Testis (tissue), 2 donors: ENCODE measurements at regions not wholly inside any gene's neighbourhood (a gene's known extent, or its start where the extent isn't known, plus 50 kb on each side); places are given as distances from the start of the nearest gene placed in this dataset.

Source experiments
- DNase-seq: peaks from one replicate; pipeline ENCODE4 v3.0.0-alpha.2; 2019
- H3K27ac ChIP-seq, 2 donors: fragments of 200-600 bp; sonication (generic); one replicate each; pipeline ENCODE4 v1.5.1; 2019
- H3K27me3 ChIP-seq: fragments of 200-600 bp; sonication (generic); one replicate; pipeline ENCODE4 v1.5.1; 2019
- H3K36me3 ChIP-seq: fragments of 200-600 bp; sonication (generic); one replicate; pipeline ENCODE4 v1.5.1; 2017; ENCODE audit warnings: low read depth; ENCODE audit errors: missing control alignments
- H3K4me1 ChIP-seq: fragments of 200-600 bp; sonication (generic); one replicate; pipeline ENCODE4 v1.5.1; 2019
- H3K4me3 ChIP-seq, 2 donors: fragments of 200-600 bp; sonication (generic); one replicate each; pipeline ENCODE4 v1.5.1; 2017 to 2019
- H3K9me3 ChIP-seq: fragments of 200-600 bp; sonication (generic); one replicate; pipeline ENCODE4 v1.5.1; 2017
- POLR2A ChIP-seq: fragments of 450-650 bp; IDR thresholded peaks from one replicate; pipeline ENCODE4 v1.6.1; 2017; ENCODE audit warnings: antibody characterized with exemption, mild to moderate bottlenecking, moderate library complexity
- WGBS, 2 donors: methylation state at CpG; one replicate each; pipeline ENCODE4 v1.1.5; 2018; 5-methylcytosine and 5-hydroxymethylcytosine counted together
- intact Hi-C: fragments of 100-400 bp; cut with DNase I; formaldehyde crosslinking; loops from one replicate; pipeline ENCODE4 v1.15.1; 2023; ENCODE audit warnings: low total_unique reads
- TF ChIP-seq, protein P1 (sequence below), 3 experiments: fragments of 450-650 bp in 2 of 3; fragments of 200-600 bp in 1 of 3; sonication (generic) in 1 of 3; IDR thresholded peaks; one replicate each; pipeline ENCODE4 v1.5.1; 2016 to 2019; ENCODE audit warnings: antibody characterized with exemption in 3 of 3, mild to moderate bottlenecking in 2 of 3, moderate library complexity in 1 of 3

DNA sequence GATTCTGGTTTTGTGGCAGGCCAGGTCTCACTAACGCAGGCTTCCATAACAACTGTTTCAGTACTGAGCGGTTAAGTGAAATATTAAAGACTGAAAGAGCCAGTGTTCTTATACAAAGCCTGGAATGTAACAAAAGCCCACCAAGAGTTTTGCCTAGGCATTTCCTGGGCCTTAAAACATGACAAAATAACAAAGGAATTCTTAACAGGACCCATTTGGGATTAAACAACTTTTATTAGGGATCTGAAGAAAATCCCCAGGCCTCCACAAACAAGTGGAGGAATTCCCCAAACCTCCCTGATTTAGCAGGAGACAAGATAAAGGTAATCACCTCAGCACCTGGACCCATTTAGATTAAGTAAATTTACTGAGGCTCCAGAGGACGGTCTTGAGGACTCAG, 799.7 kb upstream of the SPRY2 start:
- no peaks in the 10 kb centered on the region for H3K9me3 ChIP-seq
- no peaks in the 10 kb centered on the region for H3K4me1 ChIP-seq
- WGBS, 2 donors: 78 to 84% methylated on average over 3 of the region's 3 CpGs
- no peak overlapping the region for H3K4me3 ChIP-seq
- no peaks in the 10 kb centered on the region for H3K27me3 ChIP-seq
- no peak for DNase-seq
- no peak overlapping the region for H3K27ac ChIP-seq
- TF ChIP-seq, protein P1, sequence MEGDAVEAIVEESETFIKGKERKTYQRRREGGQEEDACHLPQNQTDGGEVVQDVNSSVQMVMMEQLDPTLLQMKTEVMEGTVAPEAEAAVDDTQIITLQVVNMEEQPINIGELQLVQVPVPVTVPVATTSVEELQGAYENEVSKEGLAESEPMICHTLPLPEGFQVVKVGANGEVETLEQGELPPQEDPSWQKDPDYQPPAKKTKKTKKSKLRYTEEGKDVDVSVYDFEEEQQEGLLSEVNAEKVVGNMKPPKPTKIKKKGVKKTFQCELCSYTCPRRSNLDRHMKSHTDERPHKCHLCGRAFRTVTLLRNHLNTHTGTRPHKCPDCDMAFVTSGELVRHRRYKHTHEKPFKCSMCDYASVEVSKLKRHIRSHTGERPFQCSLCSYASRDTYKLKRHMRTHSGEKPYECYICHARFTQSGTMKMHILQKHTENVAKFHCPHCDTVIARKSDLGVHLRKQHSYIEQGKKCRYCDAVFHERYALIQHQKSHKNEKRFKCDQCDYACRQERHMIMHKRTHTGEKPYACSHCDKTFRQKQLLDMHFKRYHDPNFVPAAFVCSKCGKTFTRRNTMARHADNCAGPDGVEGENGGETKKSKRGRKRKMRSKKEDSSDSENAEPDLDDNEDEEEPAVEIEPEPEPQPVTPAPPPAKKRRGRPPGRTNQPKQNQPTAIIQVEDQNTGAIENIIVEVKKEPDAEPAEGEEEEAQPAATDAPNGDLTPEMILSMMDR (IDR thresholded peaks at IDR 0.05): no peak
- no peak for TF ChIP-seq POLR2A
- intact Hi-C loops: no loop called here
- no peaks in the 10 kb centered on the region for H3K36me3 ChIP-seq

DNA sequence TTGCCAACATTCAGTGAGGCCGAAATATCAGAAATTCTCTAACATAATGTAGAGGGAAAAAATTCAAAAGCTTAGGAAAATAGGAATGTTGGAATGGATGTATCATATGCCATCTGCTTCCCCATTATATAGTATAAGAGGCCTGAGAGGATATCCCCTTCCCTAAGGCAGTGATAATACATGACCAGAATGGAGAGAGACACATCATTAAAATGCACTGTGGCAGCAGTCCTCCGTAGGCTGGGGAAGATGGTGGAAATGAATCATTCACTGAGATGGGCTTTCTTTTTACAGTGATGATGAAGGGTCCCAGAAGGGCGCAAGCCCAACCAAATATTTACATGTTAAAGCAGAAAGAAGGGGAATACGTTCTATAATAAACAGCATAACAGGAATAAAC, 799.1 kb upstream of the SPRY2 start:
- intact Hi-C loops: no loop called here

DNA sequence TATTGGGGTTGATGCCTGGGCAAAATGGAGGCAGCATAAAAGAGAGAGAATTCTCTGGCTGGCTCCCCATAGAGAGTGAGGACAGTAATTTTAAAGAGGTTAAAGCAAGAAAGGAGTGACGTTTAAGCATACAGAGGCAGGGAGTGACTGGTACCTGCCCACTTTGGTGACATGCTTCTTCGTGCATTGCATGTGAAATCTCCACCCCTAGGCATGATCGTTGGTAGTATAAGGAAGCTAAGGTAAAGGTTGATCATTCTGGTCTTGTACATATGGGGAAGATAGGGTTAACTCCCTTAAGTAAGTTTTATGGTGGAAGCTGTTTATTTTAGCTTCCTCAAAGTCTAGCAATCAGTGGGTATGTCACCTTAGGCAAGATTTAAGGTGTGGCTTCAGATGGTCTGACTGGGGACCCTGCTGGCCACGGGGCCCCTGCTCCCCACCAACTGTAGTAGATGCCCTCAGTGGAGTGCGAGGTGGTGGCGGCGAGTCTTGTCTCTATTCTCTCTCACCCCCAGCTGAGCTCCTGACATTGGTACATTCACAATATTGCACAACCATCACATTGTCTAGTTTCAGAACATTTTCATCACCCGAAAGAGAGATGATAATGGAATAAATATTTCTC, 797.5 kb upstream of the SPRY2 start:
- intact Hi-C loops: no loop called here
- no peak overlapping the region for H3K27ac ChIP-seq
- no peak for DNase-seq
- H3K4me1 ChIP-seq: no peaks in the 10 kb centered on the region
- TF ChIP-seq, protein P1 (IDR thresholded peaks at IDR 0.05): no peak
- no peak for TF ChIP-seq POLR2A
- no peaks in the 10 kb centered on the region for H3K36me3 ChIP-seq
- no peaks in the 10 kb centered on the region for H3K9me3 ChIP-seq
- H3K27me3 ChIP-seq: no peaks in the 10 kb centered on the region
- WGBS, 2 donors: 80 to 85% methylated on average over 8 of the region's 8 CpGs
- no peak overlapping the region for H3K4me3 ChIP-seq

More for the DNA sequence above, 799.1 kb upstream of the SPRY2 start:
- Histone ChIP-seq H3K9me3 (no peaks in the 10 kb centered on the region), H3K27ac (no peak overlapping the region), H3K36me3 (no peaks in the 10 kb centered on the region), H3K4me1 (no peaks in the 10 kb centered on the region), H3K27me3 (no peaks in the 10 kb centered on the region), H3K4me3 (no peak overlapping the region)
- 71 to 75% methylated on average over 4 of the region's 4 CpGs for WGBS, 2 donors
- TF ChIP-seq, protein P1 (IDR thresholded peaks at IDR 0.05): no peak
- no peak for TF ChIP-seq POLR2A
- no peak for DNase-seq

DNA sequence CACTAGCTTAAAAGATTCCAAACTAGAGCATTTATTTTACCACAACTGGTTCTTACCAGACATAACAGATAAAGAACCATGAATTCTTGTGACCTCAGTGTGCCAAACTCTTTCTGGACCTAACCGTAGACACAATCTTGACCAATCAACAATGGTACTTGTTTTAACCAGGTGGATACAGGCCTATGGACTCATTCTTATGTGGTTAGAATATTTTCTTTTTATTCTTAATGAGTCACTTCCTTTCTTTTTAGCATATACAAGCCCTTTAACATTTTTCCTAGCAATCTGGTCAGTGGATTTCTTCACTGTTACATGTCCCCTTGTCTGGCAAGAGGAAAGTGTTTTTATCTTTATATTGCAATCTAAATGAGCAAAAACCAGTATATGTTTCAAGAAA, 792.1 kb upstream of the SPRY2 start:
- DNase-seq: no peak
- WGBS, 2 donors: 88 to 95% methylated on average over 1 of the region's 1 CpG
- TF ChIP-seq, protein P1 (IDR thresholded peaks at IDR 0.05): no peak
- TF ChIP-seq POLR2A: no peak
- H3K4me1 ChIP-seq: no peaks in the 10 kb centered on the region
- H3K9me3 ChIP-seq: no peaks in the 10 kb centered on the region
- H3K27me3 ChIP-seq: no peaks in the 10 kb centered on the region
- intact Hi-C loops: no loop called here
- no peaks in the 10 kb centered on the region for H3K36me3 ChIP-seq
- H3K4me3 ChIP-seq: no peak overlapping the region
- no peak overlapping the region for H3K27ac ChIP-seq

DNA sequence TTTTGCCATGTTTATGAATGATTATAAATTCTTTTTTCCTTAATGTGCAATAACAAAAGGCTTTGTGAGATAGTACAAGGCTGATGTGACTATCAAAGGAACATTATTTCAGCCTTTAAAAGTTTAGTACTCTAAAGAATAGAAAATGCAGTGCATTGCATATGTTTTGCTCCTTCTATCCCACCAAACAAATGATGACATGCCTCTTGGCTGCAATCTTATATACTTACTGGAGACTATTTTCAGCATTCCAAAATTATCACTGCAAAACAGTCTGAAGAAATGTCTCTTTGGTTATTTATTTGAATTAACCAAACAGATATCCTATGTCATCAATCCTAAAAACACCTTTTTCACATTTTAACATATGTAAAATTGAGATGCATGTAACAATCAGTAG, 776.5 kb upstream of the SPRY2 start:
- DNase-seq: no peak
- no peak overlapping the region for H3K27ac ChIP-seq
- H3K9me3 ChIP-seq: no peaks in the 10 kb centered on the region
- H3K4me1 ChIP-seq: no peaks in the 10 kb centered on the region
- TF ChIP-seq, protein P1 (IDR thresholded peaks at IDR 0.05): no peak
- no peak for TF ChIP-seq POLR2A
- intact Hi-C loops: no loop called here
- no peaks in the 10 kb centered on the region for H3K36me3 ChIP-seq
- no peak overlapping the region for H3K4me3 ChIP-seq
- H3K27me3 ChIP-seq: no peaks in the 10 kb centered on the region
